HG02885 (cell line): ENCODE measurements at regions not wholly inside any gene's neighbourhood (a gene's known extent, or its start where the extent isn't known, plus 50 kb on each side); places are given as distances from the start of the nearest gene placed in this dataset.
"Not testable (repeated sequence)": the region's sequence is repeated elsewhere in the genome, so short reads cannot be mapped to it uniquely, and the experiment has no call there.

Source experiments
- ATAC-seq: cut with Tn5 transposase; IDR thresholded peaks from one replicate; pipeline ENCODE4 v1.9.1; 2021; ENCODE audit warnings: mild to moderate bottlenecking; ENCODE audit not compliant: unreplicated experiment, poor library complexity

GRCh38 chr10:53547364-53547763 lies 774.8 kb upstream of the MBL2 start:
- ATAC-seq: no peak

DNA sequence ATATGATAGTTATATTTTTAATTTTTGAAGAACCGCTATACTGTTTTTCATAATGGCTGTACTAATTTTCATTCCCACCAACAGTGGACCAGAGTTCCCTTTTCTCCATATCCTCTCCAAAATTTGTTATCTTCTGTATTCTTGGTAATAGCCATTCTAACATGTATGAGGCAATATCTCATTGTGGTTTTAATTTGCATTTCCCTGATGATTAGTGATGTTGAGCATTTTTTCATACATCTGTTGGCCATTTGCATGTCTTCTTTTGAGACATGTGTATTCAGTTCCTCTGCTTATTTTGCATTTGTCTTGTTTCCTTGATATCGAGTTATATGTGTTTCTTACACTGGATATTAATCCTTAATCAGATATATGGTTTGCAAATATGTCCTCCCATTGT lies 770.8 kb upstream of the MBL2 start:
- ATAC-seq: no peak

DNA sequence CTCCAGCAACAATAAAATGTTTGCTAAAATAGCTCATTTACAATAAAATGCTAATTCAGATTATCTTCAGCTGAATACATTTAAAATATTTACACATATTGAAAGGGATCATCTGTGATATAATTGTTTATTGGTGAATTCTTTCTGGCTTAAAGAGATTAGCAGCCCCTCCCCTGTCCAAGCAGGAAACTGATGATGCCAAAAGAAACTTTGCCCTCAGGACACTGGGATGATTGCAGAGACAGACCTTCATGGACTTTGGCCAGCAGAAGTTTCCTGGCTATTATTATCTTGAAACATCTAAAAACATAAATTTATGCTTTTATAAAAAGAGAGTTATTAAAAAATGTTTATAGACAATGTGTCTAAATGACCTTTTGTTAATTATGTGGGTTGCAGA lies 764.9 kb upstream of the MBL2 start:
- ATAC-seq: no peak

DNA sequence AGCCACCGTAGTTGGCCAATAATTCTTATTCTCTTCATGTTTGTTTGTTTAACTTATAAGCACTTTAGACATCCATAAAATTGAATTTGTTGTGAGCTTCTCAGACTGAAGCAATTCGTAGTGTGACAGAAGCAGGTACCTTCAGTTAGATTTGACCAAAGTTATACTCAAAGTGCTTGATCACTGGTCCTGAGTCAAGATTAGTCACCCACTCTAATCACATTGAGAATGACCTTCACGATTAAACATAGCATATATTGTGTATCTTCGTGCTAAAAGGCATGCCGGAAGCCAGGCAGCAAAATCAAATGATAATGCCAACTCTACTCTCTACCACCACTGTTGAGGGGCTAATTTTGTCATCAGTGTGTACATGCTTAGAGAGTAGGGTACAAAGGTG lies 763.7 kb upstream of the MBL2 start:
- no peak for ATAC-seq

DNA sequence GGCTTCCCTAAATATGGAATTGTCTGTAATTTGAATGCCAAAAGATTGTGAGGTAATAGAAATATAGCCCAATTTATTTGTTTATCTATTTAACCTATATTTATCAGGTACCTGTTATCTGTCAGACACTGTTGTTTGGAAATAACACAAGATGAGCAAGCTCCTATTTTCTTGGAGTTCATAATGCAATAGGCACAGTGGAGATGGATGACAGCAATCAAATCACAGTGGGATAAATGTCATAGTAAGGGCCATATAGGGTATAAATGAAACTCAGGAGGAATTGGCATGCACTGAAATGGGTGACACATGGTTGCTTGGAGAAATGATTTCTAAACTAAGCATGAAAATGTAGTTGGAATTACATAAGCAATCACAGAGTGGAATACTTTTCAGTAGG lies 761.8 kb upstream of the MBL2 start:
- ATAC-seq: no peak

DNA sequence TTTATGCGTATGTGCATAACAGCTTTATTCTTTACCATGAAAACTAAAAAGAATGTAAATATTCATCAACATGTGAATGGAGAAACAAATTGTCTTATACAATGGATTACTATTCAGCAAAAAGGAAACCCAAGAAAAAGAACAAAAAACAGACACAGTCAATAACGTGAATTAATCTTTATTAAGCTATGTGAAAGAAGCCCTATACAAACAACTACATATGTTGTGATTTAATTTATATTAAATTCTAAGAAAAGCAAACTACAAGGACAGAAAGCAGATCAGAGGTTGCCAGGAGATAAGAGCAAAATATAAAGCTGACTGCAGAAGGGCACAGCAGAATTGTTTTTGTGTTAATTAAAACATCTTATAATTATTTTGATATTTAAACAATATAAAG lies 756.4 kb upstream of the MBL2 start:
- no peak for ATAC-seq

GRCh38 chr10:53521046-53521445 lies 748.5 kb upstream of the MBL2 start:
- no peak for ATAC-seq

GRCh38 chr10:53508197-53508596 lies 735.6 kb upstream of the MBL2 start:
- no peak for ATAC-seq

GRCh38 chr10:53504492-53504891 lies 731.9 kb upstream of the MBL2 start:
- ATAC-seq: not testable (repeated sequence)

DNA sequence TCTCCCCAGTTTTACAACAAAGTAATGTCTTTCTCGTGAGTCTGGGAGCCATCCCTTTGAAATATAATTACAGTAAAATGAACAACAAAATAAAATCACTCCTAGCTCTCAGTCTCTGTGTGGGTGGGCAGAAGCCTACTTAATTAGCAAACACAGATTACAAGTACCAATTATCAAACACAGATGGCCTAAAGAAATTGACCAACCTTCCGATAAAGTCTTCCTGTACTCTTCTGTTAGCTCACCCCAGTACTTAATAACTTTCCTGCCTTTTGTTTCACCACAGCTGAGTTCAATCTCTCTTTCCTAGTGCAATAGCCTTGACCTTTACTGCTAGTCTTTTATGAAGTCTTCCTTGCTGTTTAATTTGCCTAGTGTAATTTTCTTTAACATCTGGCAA lies 719.2 kb upstream of the MBL2 start:
- no peak for ATAC-seq

DNA sequence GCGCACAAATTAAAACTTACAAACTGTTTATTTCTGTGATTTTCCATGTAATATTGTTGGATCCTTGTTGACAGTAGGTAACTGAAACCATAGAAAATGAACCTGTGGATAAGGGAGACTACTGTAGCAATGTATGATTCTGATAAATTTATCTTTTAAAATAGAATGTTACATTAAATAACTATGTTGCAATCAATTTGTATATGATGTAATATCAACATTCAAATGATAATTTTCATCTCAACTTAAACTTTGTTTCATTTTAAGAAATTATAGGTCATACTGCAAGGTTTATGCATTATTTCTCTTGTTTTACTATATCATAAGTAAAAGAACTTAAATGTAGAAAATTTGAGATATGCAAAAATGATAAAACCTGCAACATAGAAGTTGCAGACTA lies 718.0 kb upstream of the MBL2 start:
- ATAC-seq: no peak

DNA sequence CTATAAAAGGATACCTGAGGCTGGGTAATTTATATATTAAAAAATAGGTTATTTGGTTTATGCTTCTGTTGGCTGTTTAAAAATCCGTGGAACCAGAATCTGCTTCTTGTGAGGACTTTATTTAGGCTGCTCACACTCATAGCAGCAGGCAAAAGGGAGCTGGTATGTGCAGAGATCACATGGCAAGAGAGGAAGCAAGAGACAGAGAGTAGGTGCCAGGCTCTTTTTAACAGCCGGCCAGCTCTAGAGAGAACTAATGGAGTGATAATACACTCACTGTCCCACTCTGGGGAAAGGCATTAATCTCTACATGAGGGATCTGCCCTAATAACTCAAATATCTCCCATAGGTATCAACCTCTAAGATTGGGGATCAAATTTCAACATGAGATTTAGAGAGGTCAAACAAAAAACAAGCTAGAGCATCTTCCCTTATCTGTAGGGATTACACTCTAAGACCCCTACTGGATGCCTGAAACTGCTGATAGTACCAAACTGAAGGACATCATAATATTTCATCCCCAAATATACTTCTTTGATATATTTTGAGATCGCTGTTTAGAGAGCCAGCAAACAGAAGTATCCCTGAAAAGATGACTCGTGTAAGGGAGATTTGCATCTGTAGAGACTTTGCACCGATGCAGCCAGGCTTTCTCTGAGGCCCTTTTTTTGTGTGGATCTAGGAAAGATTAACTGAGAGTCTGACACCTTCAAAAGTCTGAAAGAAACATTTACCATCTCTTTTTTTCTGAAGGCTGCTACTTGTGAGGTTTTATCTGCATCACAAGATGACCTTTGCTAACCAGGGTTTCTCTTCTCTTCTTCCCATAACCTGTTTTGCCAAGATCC lies 717.0 kb upstream of the MBL2 start:
- ATAC-seq: no peak

- no peak for ATAC-seq
Measured at GRCh38 chr10:53487019-53487983, 714.7 kb upstream of the MBL2 start.

DNA sequence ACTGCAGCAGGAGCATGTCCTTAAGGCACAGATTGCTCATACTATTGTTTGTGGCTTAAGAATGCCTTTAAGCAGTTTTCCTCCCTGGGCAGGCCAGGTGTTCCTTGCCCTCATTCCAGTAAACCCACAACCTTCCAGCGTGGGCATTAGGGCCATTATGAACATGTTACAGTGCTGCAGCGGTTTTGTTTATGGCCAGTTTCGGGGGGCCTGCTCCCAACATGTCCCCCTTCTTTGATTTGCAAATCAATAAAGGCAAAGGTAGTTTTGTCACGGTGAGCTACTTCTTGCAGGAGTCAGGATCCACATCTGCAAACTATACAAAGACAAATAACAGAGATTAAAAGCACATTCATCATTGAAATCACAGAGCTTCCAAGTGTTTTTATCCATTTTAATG lies 712.8 kb upstream of the MBL2 start:
- ATAC-seq: not testable (repeated sequence)

GRCh38 chr10:53479365-53479764 lies 706.8 kb upstream of the MBL2 start:
- no peak for ATAC-seq

DNA sequence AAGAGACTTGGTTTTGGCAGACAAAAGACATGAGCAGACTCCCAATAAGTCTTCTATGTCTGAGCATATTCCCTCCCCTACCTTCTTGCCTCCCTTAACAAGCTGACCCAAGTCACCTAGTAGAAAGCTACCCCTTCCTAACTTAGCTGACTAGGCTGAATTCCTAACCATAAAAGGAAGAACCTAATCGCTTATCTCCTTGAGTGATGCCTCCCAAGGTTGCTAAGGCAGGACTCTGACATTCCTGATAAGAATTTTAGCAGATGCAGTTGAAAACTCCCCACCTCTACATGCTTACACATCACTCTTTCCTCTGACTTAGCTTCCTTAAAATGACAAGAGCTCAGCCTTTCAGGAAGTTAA lies 704.7 kb upstream of the MBL2 start:
- no peak for ATAC-seq

DNA sequence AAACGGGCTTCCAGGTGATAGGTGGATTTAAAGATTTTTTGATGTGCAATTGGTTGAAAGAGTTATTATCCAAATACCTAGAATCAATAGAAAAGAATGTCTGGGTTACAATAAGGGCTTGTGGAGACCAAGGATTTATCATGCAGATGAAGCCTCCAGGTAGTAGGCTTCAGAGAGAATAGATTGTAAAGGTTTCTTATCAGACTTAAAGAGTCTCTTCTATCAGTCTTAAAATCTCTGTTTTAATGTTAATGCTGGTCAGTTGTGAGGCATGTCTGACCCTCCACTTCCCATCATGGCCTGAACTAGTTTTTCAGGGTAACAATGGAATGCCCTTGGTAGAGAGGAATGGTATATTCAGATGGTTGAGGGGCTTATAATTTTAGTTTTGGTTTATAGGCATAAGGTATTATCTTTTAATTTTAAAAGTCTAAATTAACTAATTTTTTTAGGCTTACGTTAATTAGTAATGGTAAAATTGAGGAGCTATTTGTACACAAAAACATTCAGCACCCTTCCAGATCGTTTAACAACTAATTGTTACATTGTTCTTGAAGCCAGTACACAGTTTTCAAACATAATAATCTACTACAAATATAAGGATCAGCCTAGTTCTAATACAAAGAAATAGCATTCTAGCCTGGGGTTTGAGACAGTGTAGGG lies 704.2 kb upstream of the MBL2 start:
- no peak for ATAC-seq

DNA sequence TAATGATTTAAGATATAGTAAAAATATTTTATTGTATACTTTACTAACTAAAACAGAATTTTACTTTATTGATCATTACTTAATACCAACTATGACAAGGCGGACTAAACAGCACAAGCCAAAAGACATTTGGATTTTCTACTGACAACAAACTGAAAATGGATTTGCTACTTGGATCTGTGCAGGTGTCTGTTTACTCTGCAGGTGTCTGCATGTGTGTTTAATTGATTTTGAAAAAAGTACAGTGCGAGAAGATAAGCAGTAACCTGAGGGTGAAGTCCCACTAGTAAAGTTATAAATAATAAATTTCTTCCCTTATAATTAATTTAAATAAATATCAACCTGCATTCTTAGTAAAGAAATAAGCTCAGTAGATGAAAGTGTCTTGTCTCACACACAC lies 696.8 kb upstream of the MBL2 start:
- ATAC-seq: no peak

GRCh38 chr10:53463539-53463938 lies 691.0 kb upstream of the MBL2 start:
- no peak for ATAC-seq

DNA sequence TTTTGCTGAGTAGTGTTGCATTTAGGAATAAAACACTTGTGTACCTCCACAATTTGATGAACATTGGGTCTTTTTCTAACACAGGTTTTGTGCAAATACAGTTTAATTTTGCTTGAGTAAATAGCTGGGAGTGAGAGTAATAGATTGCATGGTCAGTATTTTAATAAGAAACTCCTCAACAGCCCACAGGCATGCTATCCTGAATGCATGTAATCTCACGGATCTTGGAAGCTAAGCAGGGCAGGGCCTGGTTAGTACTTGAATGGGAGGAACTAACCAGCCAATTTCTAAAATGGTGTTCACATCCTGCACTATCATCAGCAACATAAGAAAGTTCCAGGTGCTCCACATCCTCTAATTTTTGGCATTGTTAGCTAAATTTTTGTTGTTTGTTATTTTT lies 685.4 kb upstream of the MBL2 start:
- ATAC-seq: no peak

- no peak for ATAC-seq
Measured at GRCh38 chr10:53453196-53453595, 680.6 kb upstream of the MBL2 start.
